ACC112 (cell line): ENCODE measurements at regions not wholly inside any gene's neighbourhood (a gene's known extent, or its start where the extent isn't known, plus 50 kb on each side); places are given as distances from the start of the nearest gene placed in this dataset.

ENCODE experiments used
- H2AFZ ChIP-seq: fragments of 200-600 bp; sonication (generic); one replicate; pipeline ENCODE4 v1.6.0; 2017; ENCODE audit warnings: antibody characterized with exemption, low read length; ENCODE audit not compliant: unreplicated experiment
- H3K27ac ChIP-seq: fragments of 200-600 bp; sonication (generic); 2 replicates; pipeline ENCODE4 v1.5.1; 2014; ENCODE audit warnings: low read depth, mild to moderate bottlenecking, antibody characterized with exemption, low read length, moderate library complexity
- H3K27me3 ChIP-seq: fragments of 200-600 bp; sonication (generic); 2 replicates; pipeline ENCODE4 v1.6.1; 2014; ENCODE audit warnings: mild to moderate bottlenecking, antibody characterized with exemption, low read length, moderate library complexity, mixed read lengths; ENCODE audit not compliant: insufficient read depth
- H3K36me3 ChIP-seq: fragments of 200-600 bp; sonication (generic); 2 replicates; pipeline ENCODE4 v1.6.1; 2016; ENCODE audit warnings: mild to moderate bottlenecking, antibody characterized with exemption, low read length, moderate library complexity, mixed read lengths; ENCODE audit not compliant: insufficient read depth
- H3K4me1 ChIP-seq: fragments of 200-600 bp; sonication (generic); one replicate; pipeline ENCODE4 v1.6.1; 2016; ENCODE audit warnings: low read length, mixed read lengths; ENCODE audit not compliant: insufficient read depth, unreplicated experiment, control insufficient read depth
- H3K4me3 ChIP-seq: fragments of 200-600 bp; sonication (generic); 2 replicates; pipeline ENCODE4 v1.5.1; 2014; ENCODE audit warnings: mild to moderate bottlenecking, low read depth, low read length
- H3K79me2 ChIP-seq: fragments of 200-600 bp; sonication (generic); one replicate; pipeline ENCODE4 v1.6.0; 2016; ENCODE audit warnings: low read length; ENCODE audit not compliant: control insufficient read depth, unreplicated experiment, insufficient read depth

GRCh38 chr11:116167706-116168458 is 604.9 kb downstream of the BUD13 start:
- Histone ChIP-seq H3K79me2 (no peaks in the 10 kb centered on the region), H3K4me3 (no peak overlapping the region), H3K27ac (no peak overlapping the region), H2AFZ (no peak overlapping the region), H3K36me3 (no peaks in the 10 kb centered on the region), H3K4me1 (no peaks in the 10 kb centered on the region), H3K27me3 (no peaks in the 10 kb centered on the region)

GRCh38 chr11:116166573-116167465 is 606.0 kb downstream of the BUD13 start:
- Histone ChIP-seq H3K27ac (no peak overlapping the region), H2AFZ (no peak overlapping the region), H3K4me3 (no peak overlapping the region), H3K36me3 (no peaks in the 10 kb centered on the region), H3K79me2 (no peaks in the 10 kb centered on the region), H3K4me1 (no peaks in the 10 kb centered on the region), H3K27me3 (no peaks in the 10 kb centered on the region)

GRCh38 chr11:116164843-116165242 is 607.9 kb downstream of the BUD13 start:
- Histone ChIP-seq H3K4me3 (no peak overlapping the region), H2AFZ (no peak overlapping the region), H3K79me2 (no peaks in the 10 kb centered on the region), H3K27me3 (no peaks in the 10 kb centered on the region), H3K27ac (no peak overlapping the region), H3K36me3 (no peaks in the 10 kb centered on the region), H3K4me1 (no peaks in the 10 kb centered on the region)

GRCh38 chr11:116162886-116163230 is 609.9 kb downstream of the BUD13 start:
- no peaks in the 10 kb centered on the region for H3K36me3 ChIP-seq
- H3K4me1 ChIP-seq = no peaks in the 10 kb centered on the region
- no peaks in the 10 kb centered on the region for H3K27me3 ChIP-seq
- no peaks in the 10 kb centered on the region for H3K79me2 ChIP-seq
- H3K27ac ChIP-seq = no peak overlapping the region
- no peak overlapping the region for H2AFZ ChIP-seq
- no peak overlapping the region for H3K4me3 ChIP-seq

GRCh38 chr11:116162086-116162885 is 610.5 kb downstream of the BUD13 start:
- Histone ChIP-seq H3K27me3 (no peaks in the 10 kb centered on the region), H3K36me3 (no peaks in the 10 kb centered on the region), H3K79me2 (no peaks in the 10 kb centered on the region), H3K4me1 (no peaks in the 10 kb centered on the region), H3K27ac (no peak overlapping the region), H2AFZ (no peak overlapping the region), H3K4me3 (no peak overlapping the region)

- no peaks in the 10 kb centered on the region for H3K79me2 ChIP-seq
- no peaks in the 10 kb centered on the region for H3K36me3 ChIP-seq
- H3K4me1 ChIP-seq = no peaks in the 10 kb centered on the region
- H3K27me3 ChIP-seq = no peaks in the 10 kb centered on the region
- H2AFZ ChIP-seq = no peak overlapping the region
- no peak overlapping the region for H3K4me3 ChIP-seq
- no peak overlapping the region for H3K27ac ChIP-seq
These were observed 624.1 kb downstream of the BUD13 start for GRCh38 chr11:116148645-116149044.

GRCh38 chr11:116148056-116148455 is 624.7 kb downstream of the BUD13 start:
- Histone ChIP-seq H3K27me3 (no peaks in the 10 kb centered on the region), H3K36me3 (no peaks in the 10 kb centered on the region), H3K4me1 (no peaks in the 10 kb centered on the region), H3K27ac (no peak overlapping the region), H3K4me3 (no peak overlapping the region), H2AFZ (no peak overlapping the region), H3K79me2 (no peaks in the 10 kb centered on the region)

GRCh38 chr11:116145187-116145865 is 627.5 kb downstream of the BUD13 start:
- H3K27me3 ChIP-seq = no peaks in the 10 kb centered on the region
- no peaks in the 10 kb centered on the region for H3K4me1 ChIP-seq
- H2AFZ ChIP-seq = no peak overlapping the region
- no peak overlapping the region for H3K27ac ChIP-seq
- H3K79me2 ChIP-seq = no peaks in the 10 kb centered on the region
- H3K4me3 ChIP-seq = no peak overlapping the region
- H3K36me3 ChIP-seq = no peaks in the 10 kb centered on the region

- Histone ChIP-seq H3K4me1 (no peaks in the 10 kb centered on the region), H3K27me3 (no peaks in the 10 kb centered on the region), H3K36me3 (no peaks in the 10 kb centered on the region), H3K4me3 (no peak overlapping the region), H3K27ac (no peak overlapping the region), H3K79me2 (no peaks in the 10 kb centered on the region), H2AFZ (no peak overlapping the region)
These were observed 628.3 kb downstream of the BUD13 start for GRCh38 chr11:116144387-116144958.

- no peaks in the 10 kb centered on the region for H3K79me2 ChIP-seq
- H3K27me3 ChIP-seq = no peaks in the 10 kb centered on the region
- no peak overlapping the region for H3K4me3 ChIP-seq
- no peak overlapping the region for H2AFZ ChIP-seq
- H3K36me3 ChIP-seq = no peaks in the 10 kb centered on the region
- no peak overlapping the region for H3K27ac ChIP-seq
- H3K4me1 ChIP-seq = no peaks in the 10 kb centered on the region
These were observed 634.1 kb upstream of the CADM1 start for GRCh38 chr11:116138280-116138679.
